Fibroblast of the conjunctiva (primary cell): ENCODE measurements at regions not wholly inside any gene's neighbourhood (a gene's known extent, or its start where the extent isn't known, plus 50 kb on each side); places are given as distances from the start of the nearest gene placed in this dataset.
"Not testable (repeated sequence)": the region's sequence is repeated elsewhere in the genome, so short reads cannot be mapped to it uniquely, and the experiment has no call there.

Source experiments
- DNase-seq: peaks from one replicate; pipeline ENCODE4 v3.0.0-alpha.2; 2010; ENCODE audit warnings: low read depth

GRCh38 chr2:201568217-201568820 is 75.0 kb downstream of the TMEM237 start:
- DNase-seq = no peak

- no peak for DNase-seq
These were observed 84.1 kb downstream of the TMEM237 start for GRCh38 chr2:201559067-201559710.

GRCh38 chr2:201558665-201559064 is 84.6 kb downstream of the TMEM237 start:
- no peak for DNase-seq

GRCh38 chr2:201558232-201558631 is 85.1 kb downstream of the TMEM237 start:
- DNase-seq = no peak

GRCh38 chr2:201551901-201552300 is 91.4 kb downstream of the TMEM237 start:
- DNase-seq = no peak

GRCh38 chr2:201546576-201546975 is 95.0 kb downstream of the STRADB start:
- no peak for DNase-seq

- no peak for DNase-seq
These were observed 90.8 kb downstream of the STRADB start for GRCh38 chr2:201542291-201542690.

- DNase-seq = not testable (repeated sequence)
These were observed 87.7 kb downstream of the STRADB start for GRCh38 chr2:201539271-201539670.

- DNase-seq = no peak
These were observed 86.5 kb downstream of the STRADB start for GRCh38 chr2:201538025-201538424.

GRCh38 chr2:201536754-201537153 is 85.2 kb downstream of the STRADB start:
- DNase-seq = no peak

GRCh38 chr2:201536046-201536445 is 84.5 kb downstream of the STRADB start:
- DNase-seq = no peak

GRCh38 chr2:201532686-201533304 is 81.3 kb downstream of the STRADB start:
- peak; percentile 8 for DNase-seq
